Aorta (tissue), 5 donors: ENCODE measurements at regions not wholly inside any gene's neighbourhood (a gene's known extent, or its start where the extent isn't known, plus 50 kb on each side); places are given as distances from the start of the nearest gene placed in this dataset.

ENCODE experiments used
- ATAC-seq: fragments of 200-7000 bp; cut with Tn5 transposase; one replicate; pipeline ENCODE4 v1.9.1; 2022; ENCODE audit warnings: moderate library complexity; ENCODE audit not compliant: low FRiP score
- DNase-seq, 2 donors: peaks; one replicate each; pipeline ENCODE4 v3.0.0-alpha.2; 2020
- H3K27ac ChIP-seq, 2 donors: one replicate each; pipeline ENCODE4 v1.5.1; 2013; ENCODE audit warnings: low read length in 2 of 2, mild to moderate bottlenecking in 2 of 2, moderate library complexity in 2 of 2, control low read depth in 1 of 2, inconsistent platforms in 1 of 2, low read depth in 1 of 2
- H3K27me3 ChIP-seq, 2 donors: one replicate each; pipeline ENCODE4 v1.6.1; 2013; ENCODE audit warnings: control low read depth in 1 of 2, low read length in 1 of 2, mild to moderate bottlenecking in 1 of 2, moderate library complexity in 1 of 2; ENCODE audit not compliant: insufficient read depth in 2 of 2, control insufficient read depth in 1 of 2
- H3K36me3 ChIP-seq, 2 donors: one replicate each; pipeline ENCODE4 v1.6.1; 2013; ENCODE audit warnings: control low read depth in 1 of 2, low read length in 1 of 2, mild to moderate bottlenecking in 1 of 2; ENCODE audit not compliant: insufficient read depth in 2 of 2, control insufficient read depth in 1 of 2
- H3K4me1 ChIP-seq, 2 donors: one replicate each; pipeline ENCODE4 v1.6.1; 2013; ENCODE audit warnings: low read length in 2 of 2, control low read depth in 1 of 2, mild to moderate bottlenecking in 1 of 2, moderate library complexity in 1 of 2; ENCODE audit not compliant: insufficient read depth in 2 of 2, control insufficient read depth in 1 of 2
- H3K4me3 ChIP-seq, 2 donors: one replicate each; pipeline ENCODE4 v1.5.1; 2013; ENCODE audit warnings: low read length in 2 of 2, control low read depth in 1 of 2, mild to moderate bottlenecking in 1 of 2
- H3K9me3 ChIP-seq: one replicate; pipeline ENCODE4 v1.6.1; 2013; ENCODE audit warnings: mild to moderate bottlenecking, low read length; ENCODE audit not compliant: control insufficient read depth
- WGBS, 2 donors: extraction: QIAGEN DNeasy Blood & Tissue Kit; methylation state at CpG; one replicate each; pipeline ENCODE4 v1.1.7; 2013; 5-methylcytosine and 5-hydroxymethylcytosine counted together
- intact Hi-C, 2 donors: fragments of 100-400 bp; cut with DNase I; formaldehyde crosslinking; loops; one replicate each; pipeline versions ENCODE4 v1.14.2 to v1.15.0; 2022
- donor health status: healthy with polysubstance abuse.
- donor health status: Bipolar disorder and iron deficiency.
- donor health status: DM: no; HTN: no; CAD: no.
- donor health status: DM: no; HTN: no; CAD: no.
- donor health status: DM: yes; HTN: yes; CAD: no.

- Histone ChIP-seq H3K27me3 (no peaks in the 10 kb centered on the region), H3K36me3 (no peaks in the 10 kb centered on the region), H3K4me1 (no peaks in the 10 kb centered on the region), H3K9me3 (no peaks in the 10 kb centered on the region), H3K4me3 (no peak overlapping the region), H3K27ac (no peak overlapping the region)
- DNase-seq (no peak), ATAC-seq (no peak)
- intact Hi-C loops = no loop called here
- WGBS, 2 donors = 18 to 23% methylated on average over 1 of the region's 1 CpG
These were observed 305.9 kb upstream of the ARGLU1 start for GRCh38 chr13:106873810-106874209.

GRCh38 chr13:106867249-106867648, 299.3 kb upstream of the ARGLU1 start:
- intact Hi-C loops = loop anchor here in 1 of 2 donors (5.0 kb wide), 1 partner anchor 50 kb away; no protein-coding TSS in a partner anchor
- no peak for DNase-seq
- H3K36me3 ChIP-seq = no peaks in the 10 kb centered on the region
- peak overlapping the region; percentile 47 to 72 for H3K4me3 ChIP-seq
- H3K9me3 ChIP-seq = no peaks in the 10 kb centered on the region
- 2 to 5% methylated on average over 13 of the region's 13 CpGs for WGBS, 2 donors
- no peaks in the 10 kb centered on the region for H3K4me1 ChIP-seq
- H3K27ac ChIP-seq = no peak overlapping the region
- ATAC-seq = no peak
- H3K27me3 ChIP-seq = no peaks in the 10 kb centered on the region

DNA sequence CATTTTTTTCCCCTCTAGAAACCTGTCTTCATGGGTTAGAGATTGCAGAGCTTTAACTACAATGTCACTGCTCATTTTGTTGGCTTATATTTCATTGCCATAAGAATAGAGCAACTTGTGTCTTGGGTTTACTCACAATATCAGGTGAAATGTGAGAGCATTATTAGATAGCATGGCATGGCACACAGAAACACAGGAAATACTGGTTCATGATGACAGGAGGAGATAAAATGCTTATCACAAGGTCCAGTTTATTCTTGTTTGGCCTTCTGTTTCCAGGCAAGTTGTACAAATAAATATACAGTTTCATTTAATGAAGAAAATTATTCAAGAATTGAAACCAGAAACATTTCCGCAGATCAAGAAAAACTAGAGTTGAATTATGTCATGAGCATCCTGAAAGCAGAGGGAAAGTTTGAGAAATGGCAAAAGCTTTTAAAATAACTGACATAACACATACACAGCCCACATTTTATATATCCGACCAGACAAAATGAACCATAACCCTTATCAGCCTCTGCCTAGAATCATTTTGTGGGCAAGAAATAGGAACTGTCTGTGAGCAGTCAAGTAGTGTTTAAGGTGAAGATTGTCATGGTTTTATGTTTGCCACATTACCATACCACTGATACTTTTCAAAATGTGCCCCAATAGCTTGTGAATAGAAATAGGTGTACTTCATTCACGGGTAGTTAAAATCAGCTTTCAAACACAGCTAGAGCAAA, 297.9 kb upstream of the ARGLU1 start:
- no peaks in the 10 kb centered on the region for H3K36me3 ChIP-seq
- no peaks in the 10 kb centered on the region for H3K27me3 ChIP-seq
- no peak overlapping the region for H3K4me3 ChIP-seq
- no peak for DNase-seq
- H3K27ac ChIP-seq = no peak overlapping the region
- intact Hi-C loops = loop anchor here in 1 of 2 donors (5.0 kb wide), 1 partner anchor 51 kb away; no protein-coding TSS in a partner anchor
- 53 to 55% methylated on average over 3 of the region's 3 CpGs for WGBS, 2 donors
- no peak for ATAC-seq
- H3K4me1 ChIP-seq = no peaks in the 10 kb centered on the region
- H3K9me3 ChIP-seq = no peaks in the 10 kb centered on the region

GRCh38 chr13:106859533-106859904, 291.6 kb upstream of the ARGLU1 start:
- no peaks in the 10 kb centered on the region for H3K36me3 ChIP-seq
- no peak overlapping the region for H3K4me3 ChIP-seq
- DNase-seq (no peak), ATAC-seq (no peak)
- H3K27ac ChIP-seq = no peak overlapping the region
- no peaks in the 10 kb centered on the region for H3K9me3 ChIP-seq
- H3K4me1 ChIP-seq = no peaks in the 10 kb centered on the region
- intact Hi-C loops = no loop called here
- H3K27me3 ChIP-seq = no peaks in the 10 kb centered on the region
- 44 to 50% methylated on average over 4 of the region's 4 CpGs for WGBS, 2 donors

- H3K4me3 ChIP-seq = no peak overlapping the region
These were observed 291.1 kb upstream of the ARGLU1 start for GRCh38 chr13:106858903-106859532.

DNA sequence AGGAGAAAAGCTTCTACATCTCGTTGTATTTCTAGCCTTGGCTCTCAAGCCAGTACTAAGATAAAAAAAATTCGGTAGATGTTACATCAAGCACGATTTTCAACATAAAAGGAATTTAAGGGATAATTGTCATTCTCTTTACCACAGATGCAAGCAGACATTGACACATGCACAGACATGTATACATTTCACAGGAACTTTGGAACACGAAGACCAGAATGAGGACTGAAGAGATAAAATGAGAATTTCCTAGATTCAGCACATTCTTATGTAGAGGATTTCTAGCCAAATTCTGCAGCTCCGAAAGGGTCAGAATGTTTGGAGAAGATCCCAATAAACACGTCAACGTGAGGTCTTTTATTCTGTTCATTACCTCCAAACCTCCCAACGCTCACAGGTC, 284.5 kb upstream of the ARGLU1 start:
- Histone ChIP-seq H3K27me3 (no peaks in the 10 kb centered on the region), H3K4me3 (no peak overlapping the region), H3K36me3 (no peaks in the 10 kb centered on the region), H3K9me3 (no peaks in the 10 kb centered on the region), H3K27ac (no peak overlapping the region), H3K4me1 (peaks cover 0 to 2% of the 10 kb centered on the region in 2 donors)
- 60 to 73% methylated on average over 8 of the region's 8 CpGs for WGBS, 2 donors
- DNase-seq (no peak), ATAC-seq (no peak)
- intact Hi-C loops = no loop called here

More at GRCh38 chr13:106858903-106859532, 291.1 kb upstream of the ARGLU1 start:
- H3K4me1 ChIP-seq = peaks cover 0 to 2% of the 10 kb centered on the region in 2 donors
- no peaks in the 10 kb centered on the region for H3K27me3 ChIP-seq
- WGBS, 2 donors = 85 to 86% methylated on average over 12 of the region's 12 CpGs
- H3K36me3 ChIP-seq = no peaks in the 10 kb centered on the region
- no peak for DNase-seq
- ATAC-seq = no peak
- H3K9me3 ChIP-seq = no peaks in the 10 kb centered on the region
- H3K27ac ChIP-seq = no peak overlapping the region
- intact Hi-C loops = no loop called here

DNA sequence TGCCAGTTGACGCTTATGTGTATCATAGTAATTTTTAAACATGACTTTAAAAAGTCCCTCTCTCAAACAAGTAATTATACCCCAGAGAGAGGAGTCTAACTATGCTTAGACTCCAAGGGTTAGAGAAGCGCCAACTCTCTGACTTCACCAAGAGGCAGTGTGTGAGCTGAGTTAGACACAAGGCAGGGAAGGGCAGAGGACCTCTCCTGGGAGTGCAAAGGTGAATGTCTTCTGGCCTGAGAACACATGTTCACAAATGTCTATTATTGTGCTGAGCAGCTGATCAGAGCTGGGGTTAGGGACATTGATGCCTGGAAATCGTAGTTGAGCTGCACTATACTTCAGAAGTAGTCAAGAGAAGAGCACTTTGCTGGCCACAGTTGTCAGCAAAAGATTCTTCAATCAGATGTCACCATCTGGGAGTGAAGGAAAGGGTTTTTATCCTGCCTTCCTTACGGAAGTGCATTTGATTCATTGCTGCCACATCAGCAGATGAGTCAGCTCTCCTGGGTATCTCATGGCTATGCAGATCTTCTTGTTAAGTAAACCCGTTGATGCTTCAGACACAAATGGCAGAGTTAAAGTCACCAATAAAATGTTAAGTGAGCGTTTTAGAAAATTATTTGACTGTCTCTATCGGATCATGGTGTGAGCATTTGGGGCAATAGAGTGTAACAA, 283.2 kb upstream of the ARGLU1 start:
- no peak for ATAC-seq
- peaks cover 0 to 4% of the 10 kb centered on the region in 2 donors for H3K4me1 ChIP-seq
- no peak for DNase-seq
- no peaks in the 10 kb centered on the region for H3K27me3 ChIP-seq
- H3K27ac ChIP-seq = no peak overlapping the region
- H3K9me3 ChIP-seq = no peaks in the 10 kb centered on the region
- H3K36me3 ChIP-seq = no peaks in the 10 kb centered on the region
- intact Hi-C loops = no loop called here
- 95% methylated on average over 7 of the region's 7 CpGs for WGBS, 2 donors
- no peak overlapping the region for H3K4me3 ChIP-seq

- H3K4me1 ChIP-seq = peaks cover 0 to 2% of the 10 kb centered on the region in 2 donors
- ATAC-seq (no peak), DNase-seq (no peak)
- intact Hi-C loops = no loop called here
- WGBS, 2 donors = 90 to 91% methylated on average over 5 of the region's 5 CpGs
- no peak overlapping the region for H3K27ac ChIP-seq
- H3K4me3 ChIP-seq = no peak overlapping the region
- no peaks in the 10 kb centered on the region for H3K9me3 ChIP-seq
- H3K36me3 ChIP-seq = no peaks in the 10 kb centered on the region
- H3K27me3 ChIP-seq = no peaks in the 10 kb centered on the region
These were observed 278.9 kb upstream of the ARGLU1 start for GRCh38 chr13:106846571-106847448.
